KBM-7 (cell line): ENCODE measurements at regions not wholly inside any gene's neighbourhood (a gene's known extent, or its start where the extent isn't known, plus 50 kb on each side); places are given as distances from the start of the nearest gene placed in this dataset.

Experiments used
- DNase-seq: peaks from one replicate; pipeline ENCODE4 v3.0.0-alpha.2; 2015
- in situ Hi-C: fragments of 300-500 bp; cut with MboI; formaldehyde crosslinking; loops from 2 replicates; pipeline ENCODE4 v1.14.3; 2020; ENCODE audit warnings: low sequenced_read_pairs, low pct_unique_long_range_greater_than_20kb, mixed read lengths

- in situ Hi-C loops = no loop called here
- no peak for DNase-seq
Measured at GRCh38 chr10:111131168-111131799, 54.5 kb downstream of the ADRA2A start.

- DNase-seq = no peak
- in situ Hi-C loops = no loop called here
Measured at GRCh38 chr10:111137007-111137406, 60.2 kb downstream of the ADRA2A start.

- in situ Hi-C loops = no loop called here
- no peak for DNase-seq
Measured at GRCh38 chr10:111137587-111137986, 60.8 kb downstream of the ADRA2A start.

- in situ Hi-C loops = no loop called here
Measured at GRCh38 chr10:111138544-111138943, 61.7 kb downstream of the ADRA2A start.

GRCh38 chr10:111139567-111139966 lies 62.7 kb downstream of the ADRA2A start:
- in situ Hi-C loops = no loop called here
- no peak for DNase-seq

More at GRCh38 chr10:111138544-111138943, 61.7 kb downstream of the ADRA2A start:
- no peak for DNase-seq

- in situ Hi-C loops = no loop called here
- peak; percentile 20 for DNase-seq
Measured at GRCh38 chr10:111142092-111142768, 65.4 kb downstream of the ADRA2A start.

GRCh38 chr10:111146025-111146640 lies 69.3 kb downstream of the ADRA2A start:
- DNase-seq = no peak
- in situ Hi-C loops = no loop called here

GRCh38 chr10:111148025-111148424 lies 71.2 kb downstream of the ADRA2A start:
- in situ Hi-C loops = no loop called here
- no peak for DNase-seq

- in situ Hi-C loops = no loop called here
- no peak for DNase-seq
Measured at GRCh38 chr10:111148440-111148839, 71.6 kb downstream of the ADRA2A start.

GRCh38 chr10:111150691-111151090 lies 73.9 kb downstream of the ADRA2A start:
- in situ Hi-C loops = no loop called here
- DNase-seq = no peak

- in situ Hi-C loops = no loop called here
- no peak for DNase-seq
Measured at GRCh38 chr10:111151595-111152307, 74.9 kb downstream of the ADRA2A start.

- in situ Hi-C loops = no loop called here
- DNase-seq = no peak
Measured at GRCh38 chr10:111156754-111157153, 79.9 kb downstream of the ADRA2A start.

GRCh38 chr10:111158595-111158994 lies 81.8 kb downstream of the ADRA2A start:
- in situ Hi-C loops = no loop called here
- no peak for DNase-seq

- DNase-seq = no peak
- in situ Hi-C loops = no loop called here
Measured at GRCh38 chr10:111161109-111161874, 84.5 kb downstream of the ADRA2A start.

- in situ Hi-C loops = no loop called here
- no peak for DNase-seq
Measured at GRCh38 chr10:111171183-111171582, 94.4 kb downstream of the ADRA2A start.

GRCh38 chr10:111175787-111176186 lies 99.0 kb downstream of the ADRA2A start:
- in situ Hi-C loops = no loop called here
- no peak for DNase-seq

- in situ Hi-C loops = no loop called here
Measured at GRCh38 chr10:111177379-111177778, 100.5 kb downstream of the ADRA2A start.

GRCh38 chr10:111179514-111179913 lies 102.7 kb downstream of the ADRA2A start:
- in situ Hi-C loops = no loop called here
- no peak for DNase-seq

More at GRCh38 chr10:111177379-111177778, 100.5 kb downstream of the ADRA2A start:
- no peak for DNase-seq

GRCh38 chr10:111186358-111186757 lies 109.5 kb downstream of the ADRA2A start:
- DNase-seq = no peak
- in situ Hi-C loops = no loop called here
